Activated naive CD8-positive, alpha-beta T cell (primary cell): ENCODE measurements at regions not wholly inside any gene's neighbourhood (a gene's known extent, or its start where the extent isn't known, plus 50 kb on each side); places are given as distances from the start of the nearest gene placed in this dataset.
"Not testable (repeated sequence)": the region's sequence is repeated elsewhere in the genome, so short reads cannot be mapped to it uniquely, and the experiment has no call there.

Source experiments
- H3K27ac Mint-ChIP-seq: one replicate; pipeline ENCODE4 v1.8.0; 2021; ENCODE audit warnings: mixed read lengths
- H3K27me3 Mint-ChIP-seq: one replicate; pipeline ENCODE4 v1.8.0; 2021; ENCODE audit warnings: mixed read lengths
- H3K36me3 Mint-ChIP-seq: one replicate; pipeline ENCODE4 v1.8.0; 2021; ENCODE audit warnings: mixed read lengths
- H3K4me1 Mint-ChIP-seq: one replicate; pipeline ENCODE4 v1.8.0; 2021; ENCODE audit warnings: low read depth, mixed read lengths
- H3K4me3 Mint-ChIP-seq: one replicate; pipeline ENCODE4 v1.8.0; 2021; ENCODE audit warnings: mild to moderate bottlenecking, mixed read lengths
- H3K9me3 Mint-ChIP-seq: one replicate; pipeline ENCODE4 v1.8.0; 2021; ENCODE audit warnings: low read depth, mixed read lengths

DNA sequence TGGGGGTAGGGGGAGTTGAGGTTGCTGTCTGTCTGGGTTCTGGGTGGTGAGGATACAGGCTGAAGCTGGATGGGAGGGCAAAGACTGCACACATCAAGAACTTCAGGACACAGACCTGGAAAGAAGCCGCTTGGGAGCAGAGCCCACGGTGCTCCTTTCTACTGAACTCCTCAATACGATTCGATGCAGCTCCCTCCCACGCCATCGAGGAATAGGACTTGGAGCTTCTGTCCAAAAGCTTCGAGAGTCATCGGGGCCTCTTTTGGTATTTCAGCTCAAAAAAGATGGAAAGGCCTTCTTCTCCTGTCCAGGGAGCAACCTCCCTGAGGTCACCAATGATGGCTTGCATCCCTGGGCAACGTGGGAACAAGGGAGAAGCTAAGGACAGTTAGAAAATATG lies 407.1 kb upstream of the MGMT start:
- peaks cover 49% of the 10 kb centered on the region for H3K4me1 Mint-ChIP-seq

DNA sequence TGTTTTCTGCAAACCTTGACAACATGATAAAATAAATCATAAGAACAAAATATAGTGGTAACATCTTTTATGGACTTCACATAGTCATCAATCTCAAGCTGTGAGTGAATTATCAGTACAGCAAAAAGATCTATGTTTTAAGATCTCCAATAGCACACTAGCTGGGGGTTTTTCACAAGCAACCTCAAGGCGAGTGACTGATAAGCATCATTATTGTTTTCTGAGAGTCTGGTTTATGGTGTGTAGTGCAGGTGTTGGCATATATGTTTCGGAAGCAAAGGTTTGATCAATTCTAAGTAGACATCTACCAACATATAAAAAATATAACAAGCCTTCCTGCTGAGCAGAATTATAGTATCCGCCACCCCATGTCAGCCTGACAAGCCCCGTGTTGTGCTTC lies 403.8 kb upstream of the MGMT start:
- H3K27ac Mint-ChIP-seq: no peak overlapping the region
- peaks cover 26% of the 10 kb centered on the region for H3K4me1 Mint-ChIP-seq
- H3K4me3 Mint-ChIP-seq: no peak overlapping the region
- no peaks in the 10 kb centered on the region for H3K27me3 Mint-ChIP-seq
- no peaks in the 10 kb centered on the region for H3K9me3 Mint-ChIP-seq
- peaks cover 5% of the 10 kb centered on the region for H3K36me3 Mint-ChIP-seq

More for the DNA sequence above, 407.1 kb upstream of the MGMT start:
- Mint-ChIP-seq H3K4me3 (no peak overlapping the region), H3K9me3 (no peaks in the 10 kb centered on the region), H3K36me3 (peaks cover 5% of the 10 kb centered on the region), H3K27ac (no peak overlapping the region), H3K27me3 (no peaks in the 10 kb centered on the region)

DNA sequence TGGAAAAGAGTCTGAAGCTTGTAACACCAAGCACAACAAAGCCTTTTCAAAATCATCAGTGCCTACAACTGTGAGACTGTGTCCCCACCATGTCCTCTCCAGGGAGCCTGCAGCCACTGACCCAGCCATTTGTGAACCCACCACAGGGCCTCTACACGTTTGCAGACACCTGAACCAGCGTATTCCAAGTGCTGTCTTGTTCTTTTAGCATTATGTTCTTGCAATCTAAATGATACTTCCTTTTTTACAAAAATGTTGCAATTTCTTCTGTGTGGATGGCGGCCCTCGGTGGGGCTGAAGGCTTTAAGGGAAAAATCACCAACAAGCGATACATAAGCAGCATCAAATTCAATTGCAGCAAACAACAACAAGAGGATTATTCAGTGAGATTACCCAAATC lies 403.2 kb upstream of the MGMT start:
- no peaks in the 10 kb centered on the region for H3K27me3 Mint-ChIP-seq
- H3K36me3 Mint-ChIP-seq: peaks cover 5% of the 10 kb centered on the region
- H3K4me3 Mint-ChIP-seq: no peak overlapping the region
- no peaks in the 10 kb centered on the region for H3K9me3 Mint-ChIP-seq
- peaks cover 19% of the 10 kb centered on the region for H3K4me1 Mint-ChIP-seq
- no peak overlapping the region for H3K27ac Mint-ChIP-seq

DNA sequence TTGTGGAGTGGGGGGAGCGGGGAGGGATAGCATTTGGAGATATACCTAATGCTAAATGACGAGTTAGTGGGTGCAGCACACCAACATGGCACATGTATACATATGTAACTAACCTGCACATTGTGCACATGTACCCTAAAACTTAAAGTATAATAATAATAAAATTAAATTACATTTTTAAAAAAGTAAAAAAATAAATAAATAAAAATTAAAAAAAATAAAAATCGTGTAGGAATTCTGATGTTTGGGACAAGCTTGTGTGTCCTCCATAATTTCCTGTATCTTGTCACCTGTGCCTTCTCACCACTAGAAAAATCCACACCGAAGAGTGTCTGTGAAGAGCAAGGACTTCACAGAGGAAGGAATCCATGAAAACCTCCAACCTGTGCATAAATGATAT lies 400.5 kb upstream of the MGMT start:
- not testable (repeated sequence) for H3K27me3 Mint-ChIP-seq, H3K36me3 Mint-ChIP-seq, H3K9me3 Mint-ChIP-seq, H3K4me3 Mint-ChIP-seq, H3K27ac Mint-ChIP-seq, H3K4me1 Mint-ChIP-seq

DNA sequence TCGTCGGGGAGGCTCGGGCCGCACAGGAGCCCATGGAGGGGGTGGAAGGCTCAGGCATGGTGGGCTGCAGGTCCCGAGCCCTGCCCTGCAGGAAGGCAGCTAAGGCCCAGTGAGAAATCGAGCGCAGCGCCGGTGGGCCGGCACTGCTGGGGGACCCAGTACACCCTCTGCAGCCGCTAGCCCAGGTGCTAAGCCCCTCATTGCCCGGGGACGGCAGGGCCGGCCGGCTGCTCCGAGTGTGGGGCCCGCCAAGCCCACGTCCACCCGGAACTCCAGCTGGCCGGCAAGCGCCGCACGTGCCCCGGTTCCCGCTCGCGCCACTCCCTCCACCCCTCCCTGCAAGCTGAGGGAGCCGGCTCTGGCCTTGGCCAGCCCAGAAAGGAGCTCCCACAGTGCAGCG lies 395.6 kb upstream of the MGMT start:
- H3K27me3 Mint-ChIP-seq, H3K4me3 Mint-ChIP-seq, H3K9me3 Mint-ChIP-seq, H3K27ac Mint-ChIP-seq, H3K36me3 Mint-ChIP-seq: not testable (repeated sequence)
- H3K4me1 Mint-ChIP-seq: peaks cover 22% of the 10 kb centered on the region

DNA sequence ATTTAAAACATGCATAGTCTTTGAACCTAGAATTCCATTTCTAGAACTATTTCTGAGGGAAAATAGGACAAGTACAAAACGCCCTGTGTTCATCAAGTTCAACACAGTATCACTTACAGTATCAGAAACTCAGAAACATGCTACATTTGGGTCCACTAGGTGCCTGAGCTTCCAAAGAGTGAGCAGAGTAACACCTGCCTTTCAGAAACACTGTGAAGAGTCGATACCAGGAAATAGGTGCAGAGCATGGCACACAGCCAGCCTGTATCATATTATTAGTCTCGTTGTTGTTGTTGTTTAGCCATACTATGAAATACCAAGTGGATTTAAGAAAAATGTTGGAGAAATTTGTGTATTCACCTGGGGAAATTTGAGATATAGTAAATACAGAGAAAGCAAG lies 392.1 kb upstream of the MGMT start:
- Mint-ChIP-seq H3K4me3 (no peak overlapping the region), H3K9me3 (no peaks in the 10 kb centered on the region), H3K27ac (no peak overlapping the region), H3K27me3 (no peaks in the 10 kb centered on the region), H3K36me3 (no peaks in the 10 kb centered on the region), H3K4me1 (peaks cover 22% of the 10 kb centered on the region)

DNA sequence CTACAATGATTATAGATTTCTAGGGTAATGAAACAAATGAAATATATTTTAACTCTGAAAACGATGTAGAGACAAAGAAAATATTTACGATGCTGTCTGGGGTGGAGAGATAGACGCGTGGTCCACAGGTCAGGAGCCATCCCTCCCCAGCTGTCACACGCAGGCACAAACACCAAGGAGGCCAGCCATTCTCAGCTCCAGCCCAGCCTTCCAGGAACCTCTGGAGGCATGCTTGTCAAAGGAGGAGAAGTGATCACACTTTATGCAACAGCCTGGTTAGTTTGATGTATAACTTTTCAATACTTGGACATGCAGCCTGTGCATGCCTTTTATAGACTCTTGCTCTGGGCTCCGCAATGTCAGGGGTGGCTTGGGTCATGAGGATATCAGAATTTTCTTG lies 391.5 kb upstream of the MGMT start:
- no peak overlapping the region for H3K27ac Mint-ChIP-seq
- H3K4me1 Mint-ChIP-seq: peaks cover 22% of the 10 kb centered on the region
- peaks cover 2% of the 10 kb centered on the region for H3K27me3 Mint-ChIP-seq
- H3K9me3 Mint-ChIP-seq: peaks cover 5% of the 10 kb centered on the region
- peaks cover 5% of the 10 kb centered on the region for H3K36me3 Mint-ChIP-seq
- H3K4me3 Mint-ChIP-seq: no peak overlapping the region

DNA sequence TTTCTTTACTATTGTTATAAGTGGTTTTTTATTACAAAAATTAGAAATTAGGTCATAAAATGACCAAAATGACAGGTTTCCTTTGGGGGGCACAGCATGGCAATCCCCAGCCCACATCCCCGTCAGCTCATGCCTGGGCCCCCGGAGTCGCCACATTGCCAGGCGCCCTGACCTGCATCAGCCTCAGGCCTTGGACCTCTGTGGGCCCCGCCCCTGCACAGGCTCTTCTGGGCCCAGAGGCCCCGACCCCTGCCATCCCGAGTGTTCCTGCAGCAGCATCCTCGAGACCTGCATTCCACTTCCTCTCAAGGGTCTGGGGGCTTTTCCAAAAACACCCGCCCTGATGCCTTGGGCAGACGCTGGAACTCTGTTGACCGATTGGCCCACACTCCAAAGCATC lies 391.1 kb upstream of the MGMT start:
- no peak overlapping the region for H3K4me3 Mint-ChIP-seq
- peaks cover 22% of the 10 kb centered on the region for H3K4me1 Mint-ChIP-seq
- no peak overlapping the region for H3K27ac Mint-ChIP-seq
- peaks cover 2% of the 10 kb centered on the region for H3K27me3 Mint-ChIP-seq
- peaks cover 8% of the 10 kb centered on the region for H3K36me3 Mint-ChIP-seq
- peaks cover 9% of the 10 kb centered on the region for H3K9me3 Mint-ChIP-seq

DNA sequence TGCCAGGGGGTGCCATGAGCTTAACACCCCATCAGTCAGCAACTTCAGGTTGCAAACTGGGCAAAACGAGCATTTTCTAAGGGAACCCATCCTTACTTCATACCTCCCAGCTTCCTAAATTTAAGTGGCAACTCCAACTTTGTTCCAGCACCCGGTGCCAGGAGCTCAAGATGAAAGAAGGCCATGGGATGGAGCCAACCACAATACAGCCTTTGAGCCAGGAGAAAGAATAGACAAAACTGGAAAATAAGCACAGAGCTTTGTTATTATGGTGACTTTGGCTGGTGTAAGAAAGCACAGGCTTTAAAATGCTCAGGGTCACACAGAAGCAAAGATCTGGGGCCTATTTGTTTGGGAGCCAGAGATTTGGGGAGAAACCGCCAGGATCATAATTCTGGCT lies 388.7 kb upstream of the MGMT start:
- Mint-ChIP-seq H3K4me1 (peaks cover 8% of the 10 kb centered on the region), H3K4me3 (no peak overlapping the region), H3K27me3 (peaks cover 2% of the 10 kb centered on the region), H3K27ac (no peak overlapping the region), H3K36me3 (peaks cover 8% of the 10 kb centered on the region), H3K9me3 (peaks cover 11% of the 10 kb centered on the region)

DNA sequence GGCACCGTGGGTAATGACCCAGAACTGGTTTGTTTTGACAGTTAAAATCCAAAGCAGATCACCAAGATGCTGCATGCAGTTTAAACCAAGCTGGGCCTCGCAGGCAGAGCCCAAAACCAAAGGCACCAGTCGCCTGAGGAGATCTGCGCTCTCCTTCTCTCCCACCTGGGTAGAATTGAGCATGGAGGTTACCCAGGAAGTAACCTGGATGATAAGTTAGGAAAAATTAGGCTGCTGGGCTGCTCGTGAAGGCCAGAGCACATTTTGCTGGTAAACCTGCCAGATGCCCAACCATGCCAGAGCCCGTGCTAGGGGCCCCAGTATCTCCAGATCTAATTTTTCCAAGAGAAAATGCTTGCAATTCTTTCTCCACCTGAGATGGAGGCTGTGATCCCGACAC lies 388.3 kb upstream of the MGMT start:
- H3K27me3 Mint-ChIP-seq: peaks cover 2% of the 10 kb centered on the region
- H3K36me3 Mint-ChIP-seq: peaks cover 8% of the 10 kb centered on the region
- H3K4me3 Mint-ChIP-seq: no peak overlapping the region
- peaks cover 8% of the 10 kb centered on the region for H3K4me1 Mint-ChIP-seq
- H3K9me3 Mint-ChIP-seq: peaks cover 11% of the 10 kb centered on the region
- no peak overlapping the region for H3K27ac Mint-ChIP-seq

DNA sequence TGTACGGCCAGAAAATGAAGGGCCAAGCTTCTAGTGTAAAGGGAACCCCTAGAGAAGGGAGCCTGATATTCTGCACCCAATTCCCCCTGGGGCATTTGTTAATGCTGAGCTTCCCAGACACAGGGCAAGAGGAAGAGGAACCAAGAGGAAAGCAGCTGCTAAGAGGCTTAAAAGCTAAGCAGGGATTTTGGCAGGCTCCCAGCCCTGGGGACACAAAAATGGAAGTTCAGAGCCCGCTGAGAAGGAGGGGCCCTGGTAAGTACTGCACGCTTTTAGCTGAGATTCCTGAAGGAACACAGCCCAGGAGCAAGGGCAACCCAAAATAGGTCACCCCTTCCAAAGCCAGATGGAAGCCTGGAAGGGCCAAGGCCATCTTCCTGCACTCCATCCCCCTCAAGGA lies 387.3 kb upstream of the MGMT start:
- peaks cover 8% of the 10 kb centered on the region for H3K36me3 Mint-ChIP-seq
- H3K27me3 Mint-ChIP-seq: peaks cover 2% of the 10 kb centered on the region
- H3K4me1 Mint-ChIP-seq: peaks cover 4% of the 10 kb centered on the region
- peaks cover 11% of the 10 kb centered on the region for H3K9me3 Mint-ChIP-seq
- no peak overlapping the region for H3K27ac Mint-ChIP-seq
- no peak overlapping the region for H3K4me3 Mint-ChIP-seq

DNA sequence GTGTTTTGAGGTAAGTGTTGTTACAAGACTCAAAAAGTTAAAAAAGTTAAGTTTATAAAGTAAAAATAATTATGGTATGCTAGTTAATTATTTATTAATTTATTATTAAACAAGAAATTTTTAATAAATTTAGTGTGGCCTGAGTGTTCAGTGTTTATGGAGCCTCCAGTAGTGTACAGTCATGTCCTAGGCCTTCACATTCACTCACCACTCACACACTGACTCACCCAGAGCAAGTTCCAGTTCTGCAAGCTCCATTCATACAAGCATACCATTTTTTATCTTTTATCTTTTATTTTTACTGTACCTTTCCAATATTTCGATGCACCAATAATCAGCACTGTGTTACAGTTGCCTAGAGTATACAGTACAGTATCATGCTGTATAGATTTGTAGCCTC lies 381.2 kb upstream of the MGMT start:
- H3K36me3 Mint-ChIP-seq: no peaks in the 10 kb centered on the region
- H3K4me3 Mint-ChIP-seq: no peak overlapping the region
- H3K9me3 Mint-ChIP-seq: peaks cover 3% of the 10 kb centered on the region
- no peak overlapping the region for H3K27ac Mint-ChIP-seq
- H3K4me1 Mint-ChIP-seq: no peaks in the 10 kb centered on the region
- H3K27me3 Mint-ChIP-seq: no peaks in the 10 kb centered on the region

DNA sequence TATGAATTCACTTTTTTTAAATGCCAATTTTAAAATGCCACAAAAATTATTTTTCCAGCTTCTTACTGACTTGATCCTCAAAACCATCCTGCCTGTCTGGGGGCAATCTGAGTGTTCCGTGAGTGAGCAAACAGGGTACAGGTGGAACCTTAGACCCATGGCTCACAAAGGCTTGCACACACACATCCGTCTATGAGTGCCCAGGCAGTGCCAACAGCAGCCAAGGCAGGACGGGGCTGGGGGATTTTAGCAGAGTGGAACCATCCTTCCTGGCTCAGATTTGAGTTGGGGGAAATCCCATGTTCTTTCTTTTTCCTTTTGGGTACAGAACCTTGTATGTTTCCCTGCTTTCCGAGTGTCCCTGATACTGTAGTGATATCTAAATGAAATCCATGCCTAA lies 377.7 kb upstream of the MGMT start:
- Mint-ChIP-seq H3K27me3 (no peaks in the 10 kb centered on the region), H3K4me1 (peaks cover 7% of the 10 kb centered on the region), H3K4me3 (no peak overlapping the region), H3K36me3 (no peaks in the 10 kb centered on the region), H3K27ac (no peak overlapping the region), H3K9me3 (no peaks in the 10 kb centered on the region)

DNA sequence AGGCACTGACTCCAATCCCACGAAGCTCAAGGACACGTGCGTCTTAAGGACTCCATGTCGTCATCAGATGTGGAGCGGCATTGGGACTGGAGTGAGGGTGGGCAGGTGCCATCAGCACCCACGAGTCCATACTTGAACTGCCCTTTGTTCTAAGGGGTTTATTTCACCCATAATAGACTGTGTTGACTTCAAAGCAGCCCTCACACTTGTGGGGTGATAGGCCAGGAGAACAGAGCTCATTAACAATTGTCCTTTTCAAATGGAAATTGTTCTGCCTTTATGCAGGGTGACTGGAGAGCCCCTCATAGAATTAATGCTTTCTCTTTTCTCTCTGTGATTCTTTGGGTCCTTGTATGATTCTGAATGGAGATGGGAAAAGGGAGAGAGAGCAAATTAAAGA lies 376.9 kb upstream of the MGMT start:
- Mint-ChIP-seq H3K4me3 (no peak overlapping the region), H3K27me3 (no peaks in the 10 kb centered on the region), H3K9me3 (no peaks in the 10 kb centered on the region), H3K36me3 (no peaks in the 10 kb centered on the region), H3K27ac (no peak overlapping the region), H3K4me1 (peaks cover 7% of the 10 kb centered on the region)

DNA sequence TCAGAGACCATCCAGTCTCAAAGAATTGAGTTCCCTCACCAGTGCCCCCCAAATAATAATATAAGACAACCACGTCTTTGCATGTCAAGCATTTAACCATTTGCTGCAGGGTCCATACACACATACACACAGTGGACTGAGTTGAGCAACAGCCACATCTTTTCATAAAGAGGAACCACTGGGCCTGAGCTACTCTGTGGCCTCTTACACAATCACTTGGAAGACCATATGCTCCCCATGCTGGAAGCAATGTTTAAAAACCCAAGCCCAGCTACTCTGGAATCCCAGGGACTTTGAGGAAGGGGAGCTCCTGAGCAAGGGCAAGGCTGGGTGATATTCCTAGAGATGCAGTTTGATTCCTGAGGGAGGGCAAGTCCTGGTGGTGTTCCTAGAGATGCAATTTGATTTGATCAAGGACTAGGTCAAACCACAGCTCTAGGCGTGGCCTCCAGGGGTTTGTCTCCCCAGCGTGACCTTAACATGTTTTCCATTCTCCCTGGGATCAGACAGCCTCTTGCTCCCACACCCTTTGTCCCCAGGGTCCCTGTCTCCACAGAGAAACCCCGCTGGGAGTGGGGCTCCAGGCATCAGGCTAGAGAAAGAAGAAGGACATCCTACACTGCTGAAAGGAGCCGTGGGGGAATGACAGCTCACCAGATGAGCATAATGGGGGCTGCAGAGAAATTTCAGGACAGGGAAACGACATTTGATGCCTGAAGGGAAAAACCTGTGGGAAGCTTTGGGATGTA lies 376.2 kb upstream of the MGMT start:
- H3K4me3 Mint-ChIP-seq: no peak overlapping the region
- no peaks in the 10 kb centered on the region for H3K36me3 Mint-ChIP-seq

DNA sequence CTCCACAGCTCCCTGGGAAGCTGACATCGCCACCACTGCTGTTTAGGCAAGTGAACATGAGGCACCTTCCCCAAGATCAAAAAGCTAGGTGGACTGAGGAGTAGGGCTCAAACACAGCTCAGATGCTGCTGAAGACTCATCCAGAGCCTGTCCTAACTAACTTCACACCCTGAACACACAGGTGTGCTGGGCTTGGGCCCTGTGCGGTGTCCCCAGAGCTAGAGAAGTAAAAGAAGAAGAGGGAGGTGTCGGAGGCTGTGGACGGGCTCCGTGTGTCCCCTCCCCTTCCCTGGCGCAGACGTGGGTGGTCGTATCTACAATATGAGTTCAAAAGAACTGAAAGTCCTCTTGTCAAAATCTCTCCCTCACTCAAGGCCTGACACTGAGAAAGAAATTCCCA lies 373.4 kb upstream of the MGMT start:
- no peaks in the 10 kb centered on the region for H3K36me3 Mint-ChIP-seq
- H3K27me3 Mint-ChIP-seq: no peaks in the 10 kb centered on the region
- H3K27ac Mint-ChIP-seq: no peak overlapping the region
- peaks cover 11% of the 10 kb centered on the region for H3K4me1 Mint-ChIP-seq
- H3K9me3 Mint-ChIP-seq: no peaks in the 10 kb centered on the region
- H3K4me3 Mint-ChIP-seq: no peak overlapping the region

More for the DNA sequence above, 376.2 kb upstream of the MGMT start:
- Mint-ChIP-seq H3K4me1 (peaks cover 7% of the 10 kb centered on the region), H3K27me3 (no peaks in the 10 kb centered on the region), H3K27ac (no peak overlapping the region), H3K9me3 (no peaks in the 10 kb centered on the region)
